ENCODE measurements at regions not wholly inside any gene's neighbourhood (a gene's known extent, or its start where the extent isn't known, plus 50 kb on each side); places are given as distances from the start of the nearest gene placed in this dataset.

DNA sequence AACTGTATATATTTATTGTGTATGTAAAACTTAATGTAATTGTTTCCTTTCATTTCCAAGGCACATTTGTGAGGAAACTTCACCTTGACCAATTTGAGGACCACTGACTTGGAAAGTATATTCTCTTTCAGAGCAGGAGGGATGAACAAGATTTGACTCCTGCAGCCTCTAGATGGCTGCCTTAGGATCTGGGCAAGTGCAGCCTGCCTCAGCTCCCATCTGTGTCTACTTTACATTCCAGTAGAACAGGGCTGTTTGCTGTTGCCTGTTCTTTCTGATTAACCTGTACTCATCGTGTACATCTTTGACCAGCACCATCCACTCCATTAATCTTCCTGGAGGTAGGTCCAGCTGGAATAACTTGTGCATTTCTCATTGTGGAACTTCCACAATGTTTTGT, 312.8 kb downstream of the HLX start:
- TF ChIP-seq, protein P1, sequence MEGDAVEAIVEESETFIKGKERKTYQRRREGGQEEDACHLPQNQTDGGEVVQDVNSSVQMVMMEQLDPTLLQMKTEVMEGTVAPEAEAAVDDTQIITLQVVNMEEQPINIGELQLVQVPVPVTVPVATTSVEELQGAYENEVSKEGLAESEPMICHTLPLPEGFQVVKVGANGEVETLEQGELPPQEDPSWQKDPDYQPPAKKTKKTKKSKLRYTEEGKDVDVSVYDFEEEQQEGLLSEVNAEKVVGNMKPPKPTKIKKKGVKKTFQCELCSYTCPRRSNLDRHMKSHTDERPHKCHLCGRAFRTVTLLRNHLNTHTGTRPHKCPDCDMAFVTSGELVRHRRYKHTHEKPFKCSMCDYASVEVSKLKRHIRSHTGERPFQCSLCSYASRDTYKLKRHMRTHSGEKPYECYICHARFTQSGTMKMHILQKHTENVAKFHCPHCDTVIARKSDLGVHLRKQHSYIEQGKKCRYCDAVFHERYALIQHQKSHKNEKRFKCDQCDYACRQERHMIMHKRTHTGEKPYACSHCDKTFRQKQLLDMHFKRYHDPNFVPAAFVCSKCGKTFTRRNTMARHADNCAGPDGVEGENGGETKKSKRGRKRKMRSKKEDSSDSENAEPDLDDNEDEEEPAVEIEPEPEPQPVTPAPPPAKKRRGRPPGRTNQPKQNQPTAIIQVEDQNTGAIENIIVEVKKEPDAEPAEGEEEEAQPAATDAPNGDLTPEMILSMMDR (IDR thresholded peaks at IDR 0.05; ENCODE audit: low read depth, low read length): no peak
- no peaks in the 10 kb centered on the region for H3K36me3 ChIP-seq
- H3K9me3 ChIP-seq: no peaks in the 10 kb centered on the region
- no peak overlapping the region for H3K4me3 ChIP-seq (ENCODE audit: low read depth, low read length)
- no peak for DNase-seq
- H3K4me1 ChIP-seq: no peaks in the 10 kb centered on the region
- no peaks in the 10 kb centered on the region for H3K27me3 ChIP-seq

GRCh38 chr1:221200464-221200863, 321.2 kb downstream of the HLX start:
- H3K4me1 ChIP-seq: no peaks in the 10 kb centered on the region; the same call in 1 of the 2 replicates
- no peaks in the 10 kb centered on the region for H3K9me3 ChIP-seq
- H3K4me3 ChIP-seq (ENCODE audit: low read depth, low read length): no peak overlapping the region
- no peaks in the 10 kb centered on the region for H3K27me3 ChIP-seq
- no peak for DNase-seq
- no peaks in the 10 kb centered on the region for H3K36me3 ChIP-seq
- TF ChIP-seq, protein P1 (IDR thresholded peaks at IDR 0.05; ENCODE audit: low read depth, low read length): no peak

- Histone ChIP-seq H3K27me3 (no peaks in the 10 kb centered on the region), H3K9me3 (no peaks in the 10 kb centered on the region), H3K4me1 (no peaks in the 10 kb centered on the region; the same call in 1 of the 2 replicates), H3K4me3 (ENCODE audit: low read depth, low read length) (no peak overlapping the region), H3K36me3 (no peaks in the 10 kb centered on the region)
- TF ChIP-seq, protein P1 (IDR thresholded peaks at IDR 0.05; ENCODE audit: low read depth, low read length): no peak
- DNase-seq: no peak
Observed at GRCh38 chr1:221201773-221202172, 322.5 kb downstream of the HLX start.

GRCh38 chr1:221203224-221204054, 324.2 kb downstream of the HLX start:
- DNase-seq: peak; percentile 85
- no peaks in the 10 kb centered on the region; the same call in 1 of the 2 replicates for H3K4me1 ChIP-seq
- TF ChIP-seq, protein P1 (IDR thresholded peaks at IDR 0.05; ENCODE audit: low read depth, low read length): peak; percentile 95
- no peaks in the 10 kb centered on the region for H3K36me3 ChIP-seq
- no peak overlapping the region for H3K4me3 ChIP-seq (ENCODE audit: low read depth, low read length)
- H3K9me3 ChIP-seq: no peaks in the 10 kb centered on the region
- H3K27me3 ChIP-seq: no peaks in the 10 kb centered on the region

GRCh38 chr1:221204055-221204833, 325.0 kb downstream of the HLX start:
- TF ChIP-seq, protein P1 (IDR thresholded peaks at IDR 0.05; ENCODE audit: low read depth, low read length): no peak
- Histone ChIP-seq H3K36me3 (no peaks in the 10 kb centered on the region), H3K27me3 (no peaks in the 10 kb centered on the region), H3K4me3 (ENCODE audit: low read depth, low read length) (no peak overlapping the region), H3K9me3 (no peaks in the 10 kb centered on the region), H3K4me1 (no peaks in the 10 kb centered on the region; the same call in 1 of the 2 replicates)
- no peak for DNase-seq
